Right lobe of liver (tissue), 4 donors: ENCODE measurements at regions not wholly inside any gene's neighbourhood (a gene's known extent, or its start where the extent isn't known, plus 50 kb on each side); places are given as distances from the start of the nearest gene placed in this dataset.

Experiments
- POLR2A ChIP-seq: fragments of 450-650 bp; IDR thresholded peaks from one replicate; pipeline ENCODE4 v1.6.1; 2017; ENCODE audit warnings: antibody characterized with exemption, mild to moderate bottlenecking
- TF ChIP-seq, protein P1 (sequence below), 4 donors: fragments of 200-600 bp in 3 of 4; fragments of 450-650 bp in 1 of 4; IDR thresholded peaks; one replicate each; pipeline versions ENCODE4 v1.5.1 to v1.8.0; 2016 to 2022; ENCODE audit warnings: antibody characterized with exemption in 4 of 4, mild to moderate bottlenecking in 2 of 4
- donor health status: DM: no; HTN: no; CAD: no.
- donor health status: DM: no; HTN: no; CAD: no.
- donor health status: DM: no; HTN: yes; CAD: no.

DNA sequence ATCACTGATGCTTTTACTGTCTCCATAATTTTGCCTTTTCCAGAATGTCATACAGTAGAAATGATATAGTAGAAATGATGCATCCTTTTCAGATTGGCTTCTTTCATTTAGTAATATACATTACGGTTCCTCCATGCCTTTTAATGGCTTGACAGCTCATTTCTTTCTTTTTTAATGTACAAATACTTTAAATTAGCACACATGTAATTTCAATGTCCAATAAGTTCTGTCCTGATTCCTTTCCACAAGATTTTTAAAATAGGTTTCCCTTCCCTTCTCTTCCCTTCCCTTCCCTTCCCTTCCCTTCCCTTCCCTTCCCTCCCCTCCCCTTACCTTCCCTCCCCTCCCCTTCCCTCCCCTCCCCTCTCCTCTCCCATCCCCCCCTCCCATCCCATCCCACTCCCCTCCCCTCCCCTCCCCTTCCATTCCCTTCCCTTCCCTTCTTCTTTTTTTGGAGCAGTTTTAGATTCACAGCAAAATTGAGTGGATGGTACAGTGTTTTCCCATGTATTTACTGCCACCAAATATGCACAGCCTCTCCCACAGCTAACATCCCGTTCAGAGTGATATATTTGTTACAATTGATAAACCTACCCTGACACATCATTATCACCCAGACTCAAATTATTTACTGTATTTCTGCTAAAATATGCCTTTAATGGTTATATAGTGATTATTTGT is 398.8 kb downstream of the RNF144B start:
- TF ChIP-seq, protein P1, sequence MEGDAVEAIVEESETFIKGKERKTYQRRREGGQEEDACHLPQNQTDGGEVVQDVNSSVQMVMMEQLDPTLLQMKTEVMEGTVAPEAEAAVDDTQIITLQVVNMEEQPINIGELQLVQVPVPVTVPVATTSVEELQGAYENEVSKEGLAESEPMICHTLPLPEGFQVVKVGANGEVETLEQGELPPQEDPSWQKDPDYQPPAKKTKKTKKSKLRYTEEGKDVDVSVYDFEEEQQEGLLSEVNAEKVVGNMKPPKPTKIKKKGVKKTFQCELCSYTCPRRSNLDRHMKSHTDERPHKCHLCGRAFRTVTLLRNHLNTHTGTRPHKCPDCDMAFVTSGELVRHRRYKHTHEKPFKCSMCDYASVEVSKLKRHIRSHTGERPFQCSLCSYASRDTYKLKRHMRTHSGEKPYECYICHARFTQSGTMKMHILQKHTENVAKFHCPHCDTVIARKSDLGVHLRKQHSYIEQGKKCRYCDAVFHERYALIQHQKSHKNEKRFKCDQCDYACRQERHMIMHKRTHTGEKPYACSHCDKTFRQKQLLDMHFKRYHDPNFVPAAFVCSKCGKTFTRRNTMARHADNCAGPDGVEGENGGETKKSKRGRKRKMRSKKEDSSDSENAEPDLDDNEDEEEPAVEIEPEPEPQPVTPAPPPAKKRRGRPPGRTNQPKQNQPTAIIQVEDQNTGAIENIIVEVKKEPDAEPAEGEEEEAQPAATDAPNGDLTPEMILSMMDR (IDR thresholded peaks at IDR 0.05): no peak
- no peak for TF ChIP-seq POLR2A
